SK-N-SH (cell line): ENCODE measurements at regions not wholly inside any gene's neighbourhood (a gene's known extent, or its start where the extent isn't known, plus 50 kb on each side); places are given as distances from the start of the nearest gene placed in this dataset.

Experiments used
- CTCF ChIA-PET: fragments of 300-600, 350-600 bp; formaldehyde crosslinking; extraction: SDS; loops from one replicate; lab custom pipeline; 2021; lab: Yijun Ruan, JAX
- POLR2A ChIA-PET: fragments of 350-600 bp; sonication (Branson Sonifier 250); formaldehyde crosslinking; extraction: SDS; loops from one replicate; lab custom pipeline; 2020; ENCODE audit warnings: antibody characterized with exemption, inconsistent platforms; lab: Yijun Ruan, JAX
- DNase-seq: peaks from one replicate; pipeline ENCODE4 v3.0.0; 2012
- H2AFZ ChIP-seq: fragments of 200-600 bp; sonication (generic); 2 replicates; pipeline ENCODE4 v1.8.1; 2016; ENCODE audit warnings: antibody characterized with exemption, mild to moderate bottlenecking, low read depth
- H3F3A ChIP-seq: fragments of 200-600 bp; sonication (generic); replicated peaks from 2 replicates; pipeline ENCODE3; 2016; ENCODE audit warnings: antibody characterized with exemption, mild to moderate bottlenecking; ENCODE audit not compliant: insufficient read depth
- H3K27ac ChIP-seq, 2 experiments: fragments of 200-500 bp in 1 of 2; fragments of 200-600 bp in 1 of 2; sonication (Bioruptor generic) in 1 of 2; sonication (generic), shearing (Covaris generic) in 1 of 2; 2 replicates each; pipeline versions ENCODE4 v1.5.1 to v1.6.1; 2014 to 2016; ENCODE audit warnings: low read depth in 2 of 2, inconsistent platforms in 1 of 2, low read length in 1 of 2, mild to moderate bottlenecking in 1 of 2, mixed read lengths in 1 of 2
- H3K27me3 ChIP-seq: fragments of 200-600 bp; sonication (generic), shearing (Covaris generic); 2 replicates; pipeline ENCODE4 v1.6.1; 2016; ENCODE audit warnings: mixed run types; ENCODE audit not compliant: insufficient read depth
- H3K36me3 ChIP-seq, 2 experiments: fragments of 200-500 bp in 1 of 2; fragments of 200-600 bp in 1 of 2; sonication (Bioruptor generic) in 1 of 2; sonication (generic) in 1 of 2; replicated peaks in 1 of 2; 2 replicates each; pipeline versions ENCODE3 to v1.5.1; 2014 to 2016; ENCODE audit warnings: low read length in 1 of 2, mild to moderate bottlenecking in 1 of 2; ENCODE audit not compliant: insufficient read depth in 2 of 2, control insufficient read depth in 1 of 2
- H3K4me1 ChIP-seq, 2 experiments: fragments of 200-500 bp in 1 of 2; fragments of 200-600 bp in 1 of 2; sonication (Bioruptor generic) in 1 of 2; sonication (generic), shearing (Covaris generic) in 1 of 2; 2 replicates each; pipeline versions ENCODE4 v1.5.1 to v1.6.1; 2014 to 2016; ENCODE audit warnings: low read depth in 1 of 2, low read length in 1 of 2, mixed run types in 1 of 2; ENCODE audit not compliant: insufficient read depth in 2 of 2, control insufficient read depth in 1 of 2
- H3K4me2 ChIP-seq: fragments of 200-600 bp; sonication (generic), shearing (Covaris generic); 2 replicates; pipeline ENCODE4 v1.6.1; 2017; ENCODE audit warnings: mixed run types
- H3K4me3 ChIP-seq, 2 experiments: fragments of 200-500 bp in 1 of 2; fragments of 200-600 bp in 1 of 2; sonication (Bioruptor generic) in 1 of 2; sonication (generic), shearing (Covaris generic) in 1 of 2; 2 replicates each; pipeline versions ENCODE4 v1.5.1 to v1.8.1; 2014 to 2016; ENCODE audit warnings: low read depth in 2 of 2, inconsistent platforms in 1 of 2, low read length in 1 of 2, mild to moderate bottlenecking in 1 of 2, mixed read lengths in 1 of 2, moderate library complexity in 1 of 2
- H3K79me2 ChIP-seq: fragments of 200-600 bp; sonication (generic); 2 replicates; pipeline ENCODE4 v1.8.1; 2017; ENCODE audit warnings: mild to moderate bottlenecking; ENCODE audit not compliant: insufficient read depth
- H3K9ac ChIP-seq: fragments of 200-600 bp; sonication (generic); 2 replicates; pipeline ENCODE4 v1.6.1; 2017; ENCODE audit warnings: mixed run types
- H3K9me2 ChIP-seq: fragments of 200-600 bp; sonication (generic); 2 replicates; pipeline ENCODE4 v1.6.1; 2017; ENCODE audit warnings: mixed run types
- H3K9me3 ChIP-seq: fragments of 200-600 bp; sonication (generic); 2 replicates; pipeline ENCODE4 v1.6.1; 2017; ENCODE audit warnings: mixed run types, mild to moderate bottlenecking, moderate library complexity
- H4K20me1 ChIP-seq: fragments of 200-600 bp; sonication (generic); 2 replicates; pipeline ENCODE4 v1.6.1; 2017; ENCODE audit warnings: mild to moderate bottlenecking, mixed run types; ENCODE audit not compliant: insufficient read depth
- CTCF ChIP-seq: fragments of 200-600 bp; sonication (generic); IDR thresholded peaks from 2 replicates; pipeline ENCODE4 v1.6.1; 2017; ENCODE audit warnings: antibody characterized with exemption, mild to moderate bottlenecking, moderate library complexity
- ELF1 ChIP-seq: IDR thresholded peaks from 2 replicates; pipeline ENCODE4 v1.4.0; 2012
- EZH2phosphoT487 ChIP-seq: fragments of 200-600 bp; sonication (generic); IDR thresholded peaks from 2 replicates; pipeline ENCODE4 v1.6.1; 2017; ENCODE audit warnings: low read depth, mixed run types, mild to moderate bottlenecking, antibody characterized with exemption, moderate library complexity, borderline replicate concordance
- FOSL2 ChIP-seq: IDR thresholded peaks from 2 replicates; pipeline ENCODE4 v1.4.0; 2012; ENCODE audit warnings: low read depth, mild to moderate bottlenecking, moderate library complexity, borderline replicate concordance
- FOXJ3 ChIP-seq: sonication (generic); formaldehyde crosslinking; IDR thresholded peaks from 2 replicates; pipeline ENCODE4 v1.5.1; 2020; ENCODE audit warnings: mild to moderate bottlenecking, missing genetic modification reagents
- GABPA ChIP-seq: IDR thresholded peaks from 2 replicates; pipeline ENCODE4 v1.4.0; 2012; ENCODE audit warnings: low read depth, mild to moderate bottlenecking
- GATA2 ChIP-seq: sonication (generic); formaldehyde crosslinking; IDR thresholded peaks from 2 replicates; pipeline ENCODE4 v1.5.0; 2020; ENCODE audit warnings: mild to moderate bottlenecking, missing genetic modification reagents
- MAX ChIP-seq: IDR thresholded peaks from 2 replicates; pipeline ENCODE4 v1.4.0; 2012; ENCODE audit warnings: low read depth
- POLR2AphosphoS5 ChIP-seq: IDR thresholded peaks from 2 replicates; pipeline ENCODE4 v1.6.1; 2012; ENCODE audit warnings: low read depth, low read length
- RAD21 ChIP-seq: IDR thresholded peaks from 2 replicates; pipeline ENCODE4 v1.6.1; 2012; ENCODE audit warnings: mild to moderate bottlenecking, low read length
- RCOR1 ChIP-seq: fragments of 150-350 bp; IDR thresholded peaks from 2 replicates; pipeline ENCODE4 v1.6.1; 2017; ENCODE audit warnings: antibody characterized with exemption, low read length
- RFX5 ChIP-seq: IDR thresholded peaks from 2 replicates; pipeline ENCODE4 v1.6.1; 2012; ENCODE audit warnings: mild to moderate bottlenecking, improper control_type of control experiment, low read length
- RXRA ChIP-seq: IDR thresholded peaks from 2 replicates; pipeline ENCODE4 v1.4.0; 2012; ENCODE audit warnings: low read depth, mild to moderate bottlenecking, borderline replicate concordance
- SIN3A ChIP-seq: IDR thresholded peaks from 2 replicates; pipeline ENCODE4 v1.6.1; 2012; ENCODE audit warnings: low read depth, mild to moderate bottlenecking, low read length, moderate library complexity, borderline replicate concordance
- SMC3 ChIP-seq: IDR thresholded peaks from 2 replicates; pipeline ENCODE4 v1.6.1; 2012; ENCODE audit warnings: low read depth, low read length, improper control_type of control experiment
- TCF12 ChIP-seq: IDR thresholded peaks from 2 replicates; pipeline ENCODE4 v1.4.0; 2012
- TEAD4 ChIP-seq: IDR thresholded peaks from 2 replicates; pipeline ENCODE4 v1.4.0; 2012; ENCODE audit warnings: mild to moderate bottlenecking, borderline replicate concordance; ENCODE audit not compliant: insufficient read depth
- WGBS: methylation state at CpG from one replicate; pipeline ENCODE4 v1.1.6; 2017; ENCODE audit warnings: low lambda C conversion rate; 5-methylcytosine and 5-hydroxymethylcytosine counted together
- TF ChIP-seq, protein P1 (sequence below): IDR thresholded peaks from 2 replicates; pipeline ENCODE4 v1.4.0; 2012; ENCODE audit warnings: low read depth, borderline replicate concordance
- TF ChIP-seq, protein P2 (sequence below): fragments of 150-350 bp; IDR thresholded peaks from 2 replicates; pipeline ENCODE4 v1.6.1; 2016; ENCODE audit warnings: mild to moderate bottlenecking, low read depth, low read length
- TF ChIP-seq, protein P3 (sequence below): IDR thresholded peaks from 2 replicates; pipeline ENCODE4 v1.4.0; 2012; ENCODE audit warnings: low read depth, borderline replicate concordance

DNA sequence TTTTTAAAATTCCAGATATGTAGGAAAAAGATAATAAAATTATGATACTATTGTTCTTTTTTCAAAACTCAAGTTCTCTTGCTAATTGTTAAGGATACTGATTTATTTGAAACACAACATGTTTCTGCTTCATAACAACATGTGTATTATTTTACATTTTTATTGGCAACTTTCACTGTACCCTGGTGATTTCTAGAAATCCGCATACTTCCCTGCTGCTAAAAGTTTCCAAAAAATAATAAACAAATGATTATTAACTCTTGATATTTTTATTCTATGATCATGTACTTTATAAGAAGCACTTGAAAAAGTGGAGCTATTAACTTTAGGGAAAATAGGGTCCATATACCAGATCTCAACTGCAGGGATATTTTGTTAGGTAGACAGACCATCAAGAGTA is 71.2 kb upstream of the HCCS start:
- Histone ChIP-seq H3K79me2 (no peaks in the 10 kb centered on the region), H3K4me3 (no peak overlapping the region), H3K4me1 (no peaks in the 10 kb centered on the region; a peak in 1 of 4 replicates), H3K4me2 (no peak overlapping the region), H3F3A (no peaks in the 10 kb centered on the region), H3K9ac (no peak overlapping the region), H3K27ac (no peak overlapping the region), H3K27me3 (no peaks in the 10 kb centered on the region), H3K36me3 (no peaks in the 10 kb centered on the region), H3K9me3 (no peaks in the 10 kb centered on the region), H3K9me2 (no peaks in the 10 kb centered on the region), H2AFZ (no peak overlapping the region), H4K20me1 (no peaks in the 10 kb centered on the region)
- CTCF ChIA-PET: interaction anchor here (1.0 kb wide), 1 partner anchor 8 kb away, joined by 6 read pairs; no protein-coding TSS in a partner anchor
- no peak for DNase-seq
- WGBS: 46% methylated on average over 1 of the region's 1 CpG
- POLR2A ChIA-PET: no interaction called here
- TF ChIP-seq, protein P1, sequence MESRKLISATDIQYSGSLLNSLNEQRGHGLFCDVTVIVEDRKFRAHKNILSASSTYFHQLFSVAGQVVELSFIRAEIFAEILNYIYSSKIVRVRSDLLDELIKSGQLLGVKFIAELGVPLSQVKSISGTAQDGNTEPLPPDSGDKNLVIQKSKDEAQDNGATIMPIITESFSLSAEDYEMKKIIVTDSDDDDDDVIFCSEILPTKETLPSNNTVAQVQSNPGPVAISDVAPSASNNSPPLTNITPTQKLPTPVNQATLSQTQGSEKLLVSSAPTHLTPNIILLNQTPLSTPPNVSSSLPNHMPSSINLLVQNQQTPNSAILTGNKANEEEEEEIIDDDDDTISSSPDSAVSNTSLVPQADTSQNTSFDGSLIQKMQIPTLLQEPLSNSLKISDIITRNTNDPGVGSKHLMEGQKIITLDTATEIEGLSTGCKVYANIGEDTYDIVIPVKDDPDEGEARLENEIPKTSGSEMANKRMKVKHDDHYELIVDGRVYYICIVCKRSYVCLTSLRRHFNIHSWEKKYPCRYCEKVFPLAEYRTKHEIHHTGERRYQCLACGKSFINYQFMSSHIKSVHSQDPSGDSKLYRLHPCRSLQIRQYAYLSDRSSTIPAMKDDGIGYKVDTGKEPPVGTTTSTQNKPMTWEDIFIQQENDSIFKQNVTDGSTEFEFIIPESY: no peak
- TF ChIP-seq CTCF: no peak
- no peak for TF ChIP-seq TCF12
- no peak for TF ChIP-seq SMC3
- no peak for TF ChIP-seq FOXJ3 (CRISPR knock-in tag)
- no peak for TF ChIP-seq FOSL2
- TF ChIP-seq RFX5: no peak
- no peak for TF ChIP-seq GABPA
- TF ChIP-seq POLR2AphosphoS5: no peak
- TF ChIP-seq TEAD4: no peak
- TF ChIP-seq SIN3A: no peak
- TF ChIP-seq RAD21: no peak
- TF ChIP-seq, protein P2, sequence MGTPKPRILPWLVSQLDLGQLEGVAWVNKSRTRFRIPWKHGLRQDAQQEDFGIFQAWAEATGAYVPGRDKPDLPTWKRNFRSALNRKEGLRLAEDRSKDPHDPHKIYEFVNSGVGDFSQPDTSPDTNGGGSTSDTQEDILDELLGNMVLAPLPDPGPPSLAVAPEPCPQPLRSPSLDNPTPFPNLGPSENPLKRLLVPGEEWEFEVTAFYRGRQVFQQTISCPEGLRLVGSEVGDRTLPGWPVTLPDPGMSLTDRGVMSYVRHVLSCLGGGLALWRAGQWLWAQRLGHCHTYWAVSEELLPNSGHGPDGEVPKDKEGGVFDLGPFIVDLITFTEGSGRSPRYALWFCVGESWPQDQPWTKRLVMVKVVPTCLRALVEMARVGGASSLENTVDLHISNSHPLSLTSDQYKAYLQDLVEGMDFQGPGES: no peak
- TF ChIP-seq MAX: no peak
- TF ChIP-seq ELF1: no peak
- TF ChIP-seq, protein P3, sequence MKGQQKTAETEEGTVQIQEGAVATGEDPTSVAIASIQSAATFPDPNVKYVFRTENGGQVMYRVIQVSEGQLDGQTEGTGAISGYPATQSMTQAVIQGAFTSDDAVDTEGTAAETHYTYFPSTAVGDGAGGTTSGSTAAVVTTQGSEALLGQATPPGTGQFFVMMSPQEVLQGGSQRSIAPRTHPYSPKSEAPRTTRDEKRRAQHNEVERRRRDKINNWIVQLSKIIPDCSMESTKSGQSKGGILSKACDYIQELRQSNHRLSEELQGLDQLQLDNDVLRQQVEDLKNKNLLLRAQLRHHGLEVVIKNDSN: no peak
- TF ChIP-seq RCOR1: no peak
- no peak for TF ChIP-seq EZH2phosphoT487
- no peak for TF ChIP-seq GATA2 (CRISPR knock-in tag)
- TF ChIP-seq RXRA: no peak
